ENCODE measurements at regions not wholly inside any gene's neighbourhood (a gene's known extent, or its start where the extent isn't known, plus 50 kb on each side); places are given as distances from the start of the nearest gene placed in this dataset.
"Not testable (repeated sequence)": the region's sequence is repeated elsewhere in the genome, so short reads cannot be mapped to it uniquely, and the experiment has no call there.

- no peak for TF ChIP-seq CTCF (IDR thresholded peaks at IDR 0.05)
- no peaks in the 10 kb centered on the region for H3K27me3 ChIP-seq
- H3K9me3 ChIP-seq, result no peaks in the 10 kb centered on the region
- no peak overlapping the region for H3K27ac ChIP-seq
- ATAC-seq, result no peak
- no peak for FAIRE-seq
- H3K4me3 ChIP-seq, result no peak overlapping the region
- H3K4me1 ChIP-seq, result no peaks in the 10 kb centered on the region
- H3K36me3 ChIP-seq, result no peaks in the 10 kb centered on the region
- intact Hi-C loops (cut with DNase I), result no loop called here
- DNase-seq, result no peak
Observed at GRCh38 chr6:19395316-19395715, 441.9 kb upstream of the ID4 start.

- no peak overlapping the region for H3K27ac ChIP-seq
Observed at GRCh38 chr6:19399406-19399805, 437.8 kb upstream of the ID4 start.

GRCh38 chr6:19404884-19405283 is 432.3 kb upstream of the ID4 start:
- H3K4me3 ChIP-seq; H3K27ac ChIP-seq; intact Hi-C loops (cut with DNase I); DNase-seq; H3K4me1 ChIP-seq; FAIRE-seq; H3K27me3 ChIP-seq; H3K9me3 ChIP-seq; ATAC-seq; H3K36me3 ChIP-seq: not testable (repeated sequence)
- 65 to 76% methylated on average over 3 of the region's 3 CpGs for WGBS, 2 donors

More at GRCh38 chr6:19399406-19399805, 437.8 kb upstream of the ID4 start:
- Histone ChIP-seq H3K4me1 (no peaks in the 10 kb centered on the region), H3K36me3 (no peaks in the 10 kb centered on the region), H3K9me3 (no peaks in the 10 kb centered on the region), H3K4me3 (no peak overlapping the region), H3K27me3 (no peaks in the 10 kb centered on the region)
- ATAC-seq, result no peak
- WGBS, 2 donors, result 79 to 85% methylated on average over 7 of the region's 7 CpGs
- no peak for DNase-seq
- TF ChIP-seq CTCF (IDR thresholded peaks at IDR 0.05), result no peak
- FAIRE-seq, result no peak
- intact Hi-C loops (cut with DNase I), result no loop called here

GRCh38 chr6:19408331-19408730 is 428.8 kb upstream of the ID4 start:
- Histone ChIP-seq H3K36me3 (no peaks in the 10 kb centered on the region), H3K4me3 (no peak overlapping the region), H3K27ac (no peak overlapping the region), H3K27me3 (no peaks in the 10 kb centered on the region), H3K9me3 (no peaks in the 10 kb centered on the region), H3K4me1 (peaks cover 0 to 4% (median 0%) of the 10 kb centered on the region in 3 donors)
- TF ChIP-seq CTCF (IDR thresholded peaks at IDR 0.05), result no peak
- FAIRE-seq (no peak), ATAC-seq (no peak), DNase-seq (no peak)
- 60 to 74% methylated on average over 3 of the region's 3 CpGs for WGBS, 2 donors
- intact Hi-C loops (cut with DNase I), result no loop called here

GRCh38 chr6:19410481-19410880 is 426.7 kb upstream of the ID4 start:
- no peak for DNase-seq
- no peaks in the 10 kb centered on the region for H3K9me3 ChIP-seq
- H3K4me1 ChIP-seq, result peaks cover 0 to 4% (median 0%) of the 10 kb centered on the region in 3 donors
- intact Hi-C loops (cut with DNase I), result no loop called here
- no peak overlapping the region for H3K4me3 ChIP-seq
- H3K27me3 ChIP-seq, result no peaks in the 10 kb centered on the region
- no peak overlapping the region for H3K27ac ChIP-seq
- TF ChIP-seq CTCF (IDR thresholded peaks at IDR 0.05), result no peak
- no peak for FAIRE-seq
- peak in 2 of 4 donors; percentile 45 to 68 for ATAC-seq
- H3K36me3 ChIP-seq, result no peaks in the 10 kb centered on the region

GRCh38 chr6:19413323-19413722 is 423.8 kb upstream of the ID4 start:
- no peak for FAIRE-seq
- intact Hi-C loops (cut with DNase I), result no loop called here
- Histone ChIP-seq H3K36me3 (no peaks in the 10 kb centered on the region), H3K9me3 (no peaks in the 10 kb centered on the region), H3K4me1 (peaks cover 0 to 4% (median 0%) of the 10 kb centered on the region in 3 donors), H3K27me3 (no peaks in the 10 kb centered on the region), H3K4me3 (no peak overlapping the region), H3K27ac (no peak overlapping the region)
- WGBS, 2 donors, result 42 to 59% methylated on average over 3 of the region's 3 CpGs
- peak in 1 of 6 donors; percentile 23 for DNase-seq
- TF ChIP-seq CTCF (IDR thresholded peaks at IDR 0.05), result no peak
- ATAC-seq, result peak; percentile 64 to 82 (median 73)
